Activated T-helper 2 cell treated with anti-CD3 and anti-CD28 coated beads, Interferon-gamma antibody, Interleukin-2, Interleukin-4, amounts not matched to agents 10 μg/mL and 5 μg/mL and 100 μg/mL, durations not matched to agents 14 hours and 24 hours and 36 hours (primary cell): ENCODE measurements at regions not wholly inside any gene's neighbourhood (a gene's known extent, or its start where the extent isn't known, plus 50 kb on each side); places are given as distances from the start of the nearest gene placed in this dataset.

Source experiments
- DNase-seq: peaks from one replicate; pipeline ENCODE4 v3.0.0; 2021; ENCODE audit warnings: low spot score
- H3K27ac Mint-ChIP-seq: one replicate; pipeline ENCODE4 v1.8.0; 2021; ENCODE audit warnings: mixed read lengths
- H3K27me3 Mint-ChIP-seq: one replicate; pipeline ENCODE4 v1.8.0; 2021; ENCODE audit warnings: low read depth, mixed read lengths
- H3K36me3 Mint-ChIP-seq: one replicate; pipeline ENCODE4 v1.8.0; 2021; ENCODE audit warnings: low read depth, mixed read lengths
- H3K4me1 Mint-ChIP-seq: one replicate; pipeline ENCODE4 v1.8.0; 2021; ENCODE audit warnings: low read depth, mixed read lengths
- H3K4me3 Mint-ChIP-seq: one replicate; pipeline ENCODE4 v1.8.0; 2021; ENCODE audit warnings: low read depth, mild to moderate bottlenecking, moderate library complexity, mixed read lengths
- H3K9me3 Mint-ChIP-seq: one replicate; pipeline ENCODE4 v1.8.0; 2021; ENCODE audit warnings: mixed read lengths
- intact Hi-C: fragments of 100-400 bp; cut with micrococcal nuclease; formaldehyde crosslinking; loops from one replicate; pipeline ENCODE4 v1.15.1; 2023

GRCh38 chr3:21100656-21101359 lies 650.2 kb downstream of the ZNF385D start:
- no peak overlapping the region for H3K4me3 Mint-ChIP-seq
- intact Hi-C loops = no loop called here
- no peaks in the 10 kb centered on the region for H3K4me1 Mint-ChIP-seq

GRCh38 chr3:21094686-21095085 lies 656.3 kb downstream of the ZNF385D start:
- Mint-ChIP-seq H3K9me3 (peaks cover 23% of the 10 kb centered on the region), H3K27ac (no peak overlapping the region), H3K4me3 (no peak overlapping the region), H3K36me3 (no peaks in the 10 kb centered on the region), H3K27me3 (no peaks in the 10 kb centered on the region), H3K4me1 (no peaks in the 10 kb centered on the region)
- intact Hi-C loops = no loop called here
- DNase-seq = no peak

More at GRCh38 chr3:21100656-21101359, 650.2 kb downstream of the ZNF385D start:
- Mint-ChIP-seq H3K27me3 (no peaks in the 10 kb centered on the region), H3K36me3 (no peaks in the 10 kb centered on the region), H3K9me3 (peaks cover 27% of the 10 kb centered on the region), H3K27ac (no peak overlapping the region)
- DNase-seq = no peak

- Mint-ChIP-seq H3K36me3 (no peaks in the 10 kb centered on the region), H3K27me3 (no peaks in the 10 kb centered on the region), H3K27ac (no peak overlapping the region), H3K9me3 (peaks cover 26% of the 10 kb centered on the region), H3K4me1 (no peaks in the 10 kb centered on the region), H3K4me3 (no peak overlapping the region)
- intact Hi-C loops = no loop called here
- DNase-seq = no peak
These were observed 677.4 kb downstream of the ZNF385D start for GRCh38 chr3:21073561-21073960.

GRCh38 chr3:21067031-21067813 lies 683.8 kb downstream of the ZNF385D start:
- Mint-ChIP-seq H3K4me1 (no peaks in the 10 kb centered on the region), H3K36me3 (no peaks in the 10 kb centered on the region), H3K9me3 (peaks cover 28% of the 10 kb centered on the region), H3K4me3 (no peak overlapping the region), H3K27me3 (no peaks in the 10 kb centered on the region), H3K27ac (no peak overlapping the region)
- intact Hi-C loops = no loop called here
- no peak for DNase-seq

GRCh38 chr3:21062831-21063294 lies 688.1 kb downstream of the ZNF385D start:
- Mint-ChIP-seq H3K27ac (no peak overlapping the region), H3K4me3 (no peak overlapping the region), H3K9me3 (peaks cover 9% of the 10 kb centered on the region), H3K36me3 (no peaks in the 10 kb centered on the region), H3K27me3 (no peaks in the 10 kb centered on the region), H3K4me1 (no peaks in the 10 kb centered on the region)
- no peak for DNase-seq
- intact Hi-C loops = no loop called here

GRCh38 chr3:21059404-21059803 lies 691.6 kb downstream of the ZNF385D start:
- H3K27ac Mint-ChIP-seq = no peak overlapping the region
- no peaks in the 10 kb centered on the region for H3K27me3 Mint-ChIP-seq
- H3K9me3 Mint-ChIP-seq = peaks cover 10% of the 10 kb centered on the region
- H3K4me3 Mint-ChIP-seq = no peak overlapping the region
- intact Hi-C loops = no loop called here
- H3K36me3 Mint-ChIP-seq = no peaks in the 10 kb centered on the region
- no peaks in the 10 kb centered on the region for H3K4me1 Mint-ChIP-seq
- DNase-seq = no peak

- no peak overlapping the region for H3K4me3 Mint-ChIP-seq
- H3K9me3 Mint-ChIP-seq = peaks cover 23% of the 10 kb centered on the region
- DNase-seq = no peak
- H3K27me3 Mint-ChIP-seq = no peaks in the 10 kb centered on the region
- no peaks in the 10 kb centered on the region for H3K4me1 Mint-ChIP-seq
- H3K27ac Mint-ChIP-seq = no peak overlapping the region
- intact Hi-C loops = no loop called here
- no peaks in the 10 kb centered on the region for H3K36me3 Mint-ChIP-seq
These were observed 694.7 kb downstream of the ZNF385D start for GRCh38 chr3:21056293-21056692.

GRCh38 chr3:21055015-21055414 lies 696.0 kb downstream of the ZNF385D start:
- H3K4me1 Mint-ChIP-seq = no peaks in the 10 kb centered on the region
- H3K36me3 Mint-ChIP-seq = no peaks in the 10 kb centered on the region
- H3K27me3 Mint-ChIP-seq = no peaks in the 10 kb centered on the region
- H3K9me3 Mint-ChIP-seq = peaks cover 29% of the 10 kb centered on the region
- H3K27ac Mint-ChIP-seq = no peak overlapping the region
- no peak for DNase-seq
- H3K4me3 Mint-ChIP-seq = no peak overlapping the region
- intact Hi-C loops = no loop called here

- Mint-ChIP-seq H3K4me3 (no peak overlapping the region), H3K27me3 (no peaks in the 10 kb centered on the region), H3K4me1 (no peaks in the 10 kb centered on the region), H3K9me3 (peaks cover 29% of the 10 kb centered on the region), H3K36me3 (no peaks in the 10 kb centered on the region), H3K27ac (no peak overlapping the region)
- no peak for DNase-seq
- intact Hi-C loops = no loop called here
These were observed 696.9 kb downstream of the ZNF385D start for GRCh38 chr3:21054064-21054463.

GRCh38 chr3:21049334-21050062 lies 701.5 kb downstream of the ZNF385D start:
- Mint-ChIP-seq H3K4me1 (no peaks in the 10 kb centered on the region), H3K36me3 (no peaks in the 10 kb centered on the region), H3K27ac (no peak overlapping the region), H3K27me3 (no peaks in the 10 kb centered on the region), H3K4me3 (no peak overlapping the region), H3K9me3 (peaks cover 23% of the 10 kb centered on the region)
- DNase-seq = no peak
- intact Hi-C loops = no loop called here

GRCh38 chr3:21043139-21043538 lies 707.9 kb downstream of the ZNF385D start:
- no peak for DNase-seq
- H3K9me3 Mint-ChIP-seq = peaks cover 20% of the 10 kb centered on the region
- intact Hi-C loops = no loop called here
- no peaks in the 10 kb centered on the region for H3K27me3 Mint-ChIP-seq
- H3K4me3 Mint-ChIP-seq = no peak overlapping the region
- no peak overlapping the region for H3K27ac Mint-ChIP-seq
- H3K4me1 Mint-ChIP-seq = no peaks in the 10 kb centered on the region
- no peaks in the 10 kb centered on the region for H3K36me3 Mint-ChIP-seq

GRCh38 chr3:21042184-21042583 lies 708.8 kb downstream of the ZNF385D start:
- DNase-seq = no peak
- no peaks in the 10 kb centered on the region for H3K36me3 Mint-ChIP-seq

GRCh38 chr3:21041621-21042020 lies 709.4 kb downstream of the ZNF385D start:
- Mint-ChIP-seq H3K4me3 (no peak overlapping the region), H3K9me3 (peaks cover 23% of the 10 kb centered on the region)

More at GRCh38 chr3:21042184-21042583, 708.8 kb downstream of the ZNF385D start:
- H3K9me3 Mint-ChIP-seq = peaks cover 26% of the 10 kb centered on the region
- H3K27ac Mint-ChIP-seq = no peak overlapping the region
- intact Hi-C loops = no loop called here
- no peaks in the 10 kb centered on the region for H3K4me1 Mint-ChIP-seq
- H3K27me3 Mint-ChIP-seq = no peaks in the 10 kb centered on the region
- no peak overlapping the region for H3K4me3 Mint-ChIP-seq

More at GRCh38 chr3:21041621-21042020, 709.4 kb downstream of the ZNF385D start:
- intact Hi-C loops = no loop called here
- H3K4me1 Mint-ChIP-seq = no peaks in the 10 kb centered on the region
- H3K27ac Mint-ChIP-seq = no peak overlapping the region
- no peak for DNase-seq
- no peaks in the 10 kb centered on the region for H3K36me3 Mint-ChIP-seq
- no peaks in the 10 kb centered on the region for H3K27me3 Mint-ChIP-seq
